ENCODE measurements at regions not wholly inside any gene's neighbourhood (a gene's known extent, or its start where the extent isn't known, plus 50 kb on each side); places are given as distances from the start of the nearest gene placed in this dataset.

- TF ChIP-seq, protein P1, sequence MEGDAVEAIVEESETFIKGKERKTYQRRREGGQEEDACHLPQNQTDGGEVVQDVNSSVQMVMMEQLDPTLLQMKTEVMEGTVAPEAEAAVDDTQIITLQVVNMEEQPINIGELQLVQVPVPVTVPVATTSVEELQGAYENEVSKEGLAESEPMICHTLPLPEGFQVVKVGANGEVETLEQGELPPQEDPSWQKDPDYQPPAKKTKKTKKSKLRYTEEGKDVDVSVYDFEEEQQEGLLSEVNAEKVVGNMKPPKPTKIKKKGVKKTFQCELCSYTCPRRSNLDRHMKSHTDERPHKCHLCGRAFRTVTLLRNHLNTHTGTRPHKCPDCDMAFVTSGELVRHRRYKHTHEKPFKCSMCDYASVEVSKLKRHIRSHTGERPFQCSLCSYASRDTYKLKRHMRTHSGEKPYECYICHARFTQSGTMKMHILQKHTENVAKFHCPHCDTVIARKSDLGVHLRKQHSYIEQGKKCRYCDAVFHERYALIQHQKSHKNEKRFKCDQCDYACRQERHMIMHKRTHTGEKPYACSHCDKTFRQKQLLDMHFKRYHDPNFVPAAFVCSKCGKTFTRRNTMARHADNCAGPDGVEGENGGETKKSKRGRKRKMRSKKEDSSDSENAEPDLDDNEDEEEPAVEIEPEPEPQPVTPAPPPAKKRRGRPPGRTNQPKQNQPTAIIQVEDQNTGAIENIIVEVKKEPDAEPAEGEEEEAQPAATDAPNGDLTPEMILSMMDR (conservative IDR thresholded peaks at IDR 0.05; ENCODE audit: low read depth, low read length): no peak
- TF ChIP-seq EZH2 (IDR thresholded peaks at IDR 0.05; ENCODE audit: low read length, unreplicated experiment): no peak
- TF ChIP-seq EZH2phosphoT487 (IDR thresholded peaks at IDR 0.05; ENCODE audit: borderline replicate concordance, low read length): no peak
Observed at GRCh38 chr3:146343551-146343950, 92.6 kb upstream of the PLSCR4 start.

All from PC-3 (cell line).